C4-2B (cell line): ENCODE measurements at regions not wholly inside any gene's neighbourhood (a gene's known extent, or its start where the extent isn't known, plus 50 kb on each side); places are given as distances from the start of the nearest gene placed in this dataset.

ENCODE experiments used
- H3K27ac ChIP-seq: fragments of 450-650 bp; 2 replicates; pipeline ENCODE4 v1.5.1; 2017
- ZFX ChIP-seq: fragments of 450-650 bp; IDR thresholded peaks from 2 replicates; pipeline ENCODE4 v1.6.1; 2017
- TF ChIP-seq, protein P1 (sequence below): fragments of 450-650 bp; conservative IDR thresholded peaks from 2 replicates; pipeline ENCODE4 v1.5.1; 2017; ENCODE audit warnings: mild to moderate bottlenecking

- TF ChIP-seq, protein P1, sequence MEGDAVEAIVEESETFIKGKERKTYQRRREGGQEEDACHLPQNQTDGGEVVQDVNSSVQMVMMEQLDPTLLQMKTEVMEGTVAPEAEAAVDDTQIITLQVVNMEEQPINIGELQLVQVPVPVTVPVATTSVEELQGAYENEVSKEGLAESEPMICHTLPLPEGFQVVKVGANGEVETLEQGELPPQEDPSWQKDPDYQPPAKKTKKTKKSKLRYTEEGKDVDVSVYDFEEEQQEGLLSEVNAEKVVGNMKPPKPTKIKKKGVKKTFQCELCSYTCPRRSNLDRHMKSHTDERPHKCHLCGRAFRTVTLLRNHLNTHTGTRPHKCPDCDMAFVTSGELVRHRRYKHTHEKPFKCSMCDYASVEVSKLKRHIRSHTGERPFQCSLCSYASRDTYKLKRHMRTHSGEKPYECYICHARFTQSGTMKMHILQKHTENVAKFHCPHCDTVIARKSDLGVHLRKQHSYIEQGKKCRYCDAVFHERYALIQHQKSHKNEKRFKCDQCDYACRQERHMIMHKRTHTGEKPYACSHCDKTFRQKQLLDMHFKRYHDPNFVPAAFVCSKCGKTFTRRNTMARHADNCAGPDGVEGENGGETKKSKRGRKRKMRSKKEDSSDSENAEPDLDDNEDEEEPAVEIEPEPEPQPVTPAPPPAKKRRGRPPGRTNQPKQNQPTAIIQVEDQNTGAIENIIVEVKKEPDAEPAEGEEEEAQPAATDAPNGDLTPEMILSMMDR, result no peak
- no peak for TF ChIP-seq ZFX
Observed at GRCh38 chr10:78959217-78959923, 109.4 kb upstream of the ZMIZ1 start.

GRCh38 chr10:78959924-78960285, 108.9 kb upstream of the ZMIZ1 start:
- TF ChIP-seq, protein P1, result no peak
- TF ChIP-seq ZFX, result no peak
- no peak overlapping the region for H3K27ac ChIP-seq

More at GRCh38 chr10:78959217-78959923, 109.4 kb upstream of the ZMIZ1 start:
- no peak overlapping the region for H3K27ac ChIP-seq

GRCh38 chr10:78960316-78960800, 108.4 kb upstream of the ZMIZ1 start:
- TF ChIP-seq, protein P1, result no peak
- TF ChIP-seq ZFX, result no peak
- no peak overlapping the region for H3K27ac ChIP-seq

- no peak for TF ChIP-seq ZFX
- TF ChIP-seq, protein P1, result no peak
- no peak overlapping the region for H3K27ac ChIP-seq
Observed at GRCh38 chr10:78961760-78962159, 107.0 kb upstream of the ZMIZ1 start.

DNA sequence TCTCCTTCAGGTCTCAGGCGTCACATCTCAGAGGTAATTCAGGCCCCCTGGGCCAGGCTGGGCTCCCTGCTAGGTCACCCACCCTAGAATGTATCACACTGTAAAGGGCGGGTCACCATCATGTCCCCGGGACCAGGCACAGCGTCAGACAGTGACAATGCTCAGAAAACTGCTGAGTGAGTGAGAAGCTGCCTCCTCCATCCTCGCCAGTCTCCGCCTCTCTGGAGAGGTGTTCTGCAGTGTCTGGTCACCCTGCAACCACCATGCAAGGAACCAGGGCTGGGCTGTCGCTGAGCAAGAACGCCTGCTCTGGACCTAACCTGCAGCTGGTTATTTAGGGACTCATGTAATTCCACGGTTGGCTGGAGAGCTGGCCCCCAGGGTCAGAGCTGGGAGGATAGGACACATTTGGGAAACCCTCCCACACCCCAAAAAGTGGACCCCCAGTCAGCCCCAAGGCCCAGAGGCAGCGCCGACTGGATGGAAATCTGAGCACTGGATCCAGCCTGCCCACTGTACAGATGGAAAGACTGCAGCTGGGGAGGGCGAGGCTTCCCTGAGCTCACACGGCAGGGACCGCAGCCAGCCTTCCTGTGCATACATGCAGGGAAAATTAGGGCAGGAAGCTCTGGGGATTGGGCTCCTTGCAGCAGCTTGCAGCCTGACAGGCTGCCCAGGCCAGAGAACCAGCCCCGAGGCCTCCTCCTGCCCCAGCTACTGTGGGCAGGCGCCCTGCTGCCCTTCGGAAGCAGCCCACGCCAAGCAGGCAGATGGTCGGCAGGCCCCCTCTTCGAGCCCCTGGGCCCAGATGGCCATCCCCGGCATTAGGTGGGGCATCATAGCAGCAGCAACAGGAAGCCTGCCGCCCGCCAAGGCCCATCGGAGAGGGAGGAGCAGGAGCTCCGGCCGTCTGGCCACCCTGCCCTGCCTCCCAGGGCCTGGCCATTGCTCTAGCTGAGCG, 105.4 kb upstream of the ZMIZ1 start:
- H3K27ac ChIP-seq, result peak overlapping the region; percentile 71
- TF ChIP-seq, protein P1, result no peak
- TF ChIP-seq ZFX, result no peak

- H3K27ac ChIP-seq, result peak overlapping the region; percentile 71
- TF ChIP-seq, protein P1, result no peak
- no peak for TF ChIP-seq ZFX
Observed at GRCh38 chr10:78964274-78964951, 104.4 kb upstream of the ZMIZ1 start.
